GM18499 (cell line): ENCODE measurements at regions not wholly inside any gene's neighbourhood (a gene's known extent, or its start where the extent isn't known, plus 50 kb on each side); places are given as distances from the start of the nearest gene placed in this dataset.

Source experiments
- ATAC-seq: cut with Tn5 transposase; IDR thresholded peaks from one replicate; pipeline ENCODE4 v1.9.1; 2021; ENCODE audit warnings: moderate number of reproducible peaks; ENCODE audit not compliant: insufficient read depth, unreplicated experiment

GRCh38 chr3:31432897-31433678, 99.6 kb upstream of the STT3B start:
- no peak for ATAC-seq

GRCh38 chr3:31433679-31433992, 99.1 kb upstream of the STT3B start:
- no peak for ATAC-seq

DNA sequence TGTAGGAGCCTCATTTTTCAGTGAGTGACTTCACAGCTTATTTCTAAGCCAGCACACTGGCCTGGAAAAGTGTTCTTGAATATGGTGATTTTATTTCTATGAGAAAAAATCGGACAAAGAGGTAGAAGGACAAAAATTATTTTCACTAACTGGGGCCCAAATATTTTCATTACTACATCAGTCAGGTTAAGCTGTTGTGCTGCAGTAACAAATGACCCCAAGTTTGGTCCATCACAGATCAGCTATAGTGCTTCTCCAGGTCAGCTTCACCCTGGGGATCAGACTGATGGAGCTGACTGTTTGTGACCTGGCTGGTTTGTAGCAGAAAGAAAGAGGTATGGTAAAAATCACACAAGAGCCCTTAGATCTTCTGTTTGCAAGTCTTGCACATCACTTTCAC, 97.9 kb upstream of the STT3B start:
- ATAC-seq: no peak

GRCh38 chr3:31436830-31437229, 95.9 kb upstream of the STT3B start:
- no peak for ATAC-seq

GRCh38 chr3:31438742-31439141, 94.0 kb upstream of the STT3B start:
- no peak for ATAC-seq

- ATAC-seq: no peak
Measured at GRCh38 chr3:31439890-31440750, 92.6 kb upstream of the STT3B start.

- ATAC-seq: no peak
Measured at GRCh38 chr3:31440878-31441277, 91.8 kb upstream of the STT3B start.

DNA sequence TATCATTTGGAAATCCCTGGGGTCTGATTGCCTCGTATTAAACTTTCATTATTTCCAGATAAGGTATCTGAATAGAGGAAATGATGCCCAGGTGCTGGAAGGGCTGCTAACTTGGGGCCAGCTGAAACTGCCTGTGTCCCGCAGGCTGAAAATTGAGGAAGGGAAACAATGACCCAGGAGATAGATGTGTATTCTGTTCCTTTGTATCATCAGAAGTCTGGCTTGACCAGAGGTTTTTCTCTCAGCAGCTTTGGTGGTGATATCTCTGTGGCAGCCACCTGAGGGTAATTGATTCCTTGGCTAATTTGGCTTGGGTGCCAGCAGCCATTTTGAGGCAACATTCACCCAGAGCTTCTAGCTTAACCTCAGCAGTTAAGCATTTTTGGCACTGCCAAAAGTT, 90.0 kb upstream of the STT3B start:
- no peak for ATAC-seq

- no peak for ATAC-seq
Measured at GRCh38 chr3:31444220-31445142, 88.2 kb upstream of the STT3B start.

GRCh38 chr3:31445701-31446100, 87.0 kb upstream of the STT3B start:
- ATAC-seq: no peak

GRCh38 chr3:31448035-31448881, 84.5 kb upstream of the STT3B start:
- ATAC-seq: no peak

GRCh38 chr3:31448882-31449243, 83.9 kb upstream of the STT3B start:
- ATAC-seq: no peak

DNA sequence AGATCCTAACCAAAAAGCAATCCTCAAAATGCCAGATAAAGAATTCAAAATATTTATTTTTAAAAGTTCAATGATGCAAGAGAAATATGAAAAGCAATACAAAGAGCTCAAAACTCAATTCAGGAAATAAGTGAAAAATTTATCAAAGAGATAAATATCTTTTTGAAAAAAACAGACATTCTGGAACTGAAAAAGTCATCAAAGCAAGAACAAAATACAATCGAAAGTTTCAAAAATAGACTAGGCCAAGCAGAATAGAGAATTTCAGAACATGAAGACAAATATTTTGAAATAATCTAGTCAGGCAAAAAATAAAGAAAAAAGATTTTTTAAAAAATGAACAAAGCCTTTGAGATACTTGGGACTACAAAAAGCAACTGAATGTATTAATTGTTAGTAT, 83.4 kb upstream of the STT3B start:
- no peak for ATAC-seq

- no peak for ATAC-seq
Measured at GRCh38 chr3:31450345-31450744, 82.4 kb upstream of the STT3B start.

DNA sequence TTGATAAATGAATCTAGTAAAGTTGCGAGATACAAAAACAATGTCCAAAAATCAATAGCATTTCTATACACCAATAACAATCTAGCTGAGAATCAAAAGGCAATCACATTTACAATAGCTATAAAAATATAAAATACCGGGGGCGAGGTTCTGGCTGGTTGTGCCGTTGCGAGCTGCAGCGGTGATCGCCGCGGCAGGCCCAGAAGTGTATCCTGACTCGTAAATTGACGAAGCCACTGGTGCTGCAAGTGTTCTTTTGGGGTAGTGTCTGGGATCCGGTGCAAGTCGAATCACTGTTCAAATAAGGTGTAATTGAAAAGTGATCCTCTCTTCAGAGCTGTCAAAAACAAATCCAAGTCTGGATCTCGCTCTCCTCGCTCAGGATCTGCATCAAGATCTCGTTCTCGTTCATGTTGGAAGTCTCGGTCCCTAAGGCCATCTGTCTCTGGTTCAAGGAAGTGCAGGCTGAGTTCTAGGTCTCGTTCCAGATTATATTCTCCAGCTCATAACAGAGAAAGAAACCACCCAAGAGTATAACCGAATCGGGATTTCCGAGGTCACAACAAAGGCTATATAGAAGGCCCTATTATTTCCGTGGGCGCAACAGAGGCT, 80.1 kb upstream of the STT3B start:
- ATAC-seq: no peak

GRCh38 chr3:31453430-31453829, 79.3 kb upstream of the STT3B start:
- ATAC-seq: no peak

DNA sequence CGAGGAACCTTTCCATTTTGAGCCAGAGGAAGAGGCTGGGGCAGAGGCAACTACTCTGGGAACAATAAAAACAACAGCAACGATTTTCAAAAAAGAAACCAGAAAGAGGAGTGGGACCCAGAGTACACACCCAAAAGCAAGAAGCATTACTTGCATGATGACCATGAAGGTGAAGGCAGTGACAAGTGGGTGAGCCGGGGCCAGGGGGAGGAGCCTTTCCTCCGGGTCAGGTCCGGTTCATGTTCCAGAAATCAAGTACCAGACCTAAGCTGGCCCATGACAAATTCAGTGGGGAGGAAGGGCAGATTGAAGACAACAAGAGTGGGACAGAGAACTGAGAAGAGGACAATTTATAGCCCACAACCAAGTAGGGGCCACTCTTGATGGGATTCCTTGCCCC, 77.2 kb upstream of the STT3B start:
- ATAC-seq: no peak

DNA sequence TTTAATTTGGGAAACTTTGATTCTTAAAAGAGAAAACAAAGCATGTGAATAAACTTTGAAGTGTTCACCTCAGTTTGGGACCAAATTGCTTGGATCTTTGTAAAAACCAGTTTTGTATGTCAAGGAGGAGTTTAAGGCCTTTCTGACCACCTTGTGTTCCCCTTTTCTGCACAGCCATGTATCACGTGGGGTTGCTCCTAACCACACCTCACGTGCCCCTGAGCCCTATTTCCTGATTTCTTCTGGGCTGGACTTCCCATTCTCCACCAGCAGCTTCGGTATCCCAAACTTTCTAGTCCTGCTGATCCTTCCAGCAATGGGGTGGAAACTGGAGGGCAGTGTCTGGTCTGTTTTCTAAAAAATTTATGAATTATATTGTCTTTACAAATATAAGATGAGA, 76.4 kb upstream of the STT3B start:
- ATAC-seq: no peak

GRCh38 chr3:31461426-31461825, 71.3 kb upstream of the STT3B start:
- ATAC-seq: no peak
